Transverse colon (tissue), 4 donors: ENCODE measurements at regions not wholly inside any gene's neighbourhood (a gene's known extent, or its start where the extent isn't known, plus 50 kb on each side); places are given as distances from the start of the nearest gene placed in this dataset.

Experiments used
- DNase-seq: peaks from one replicate; pipeline ENCODE4 v3.0.0-alpha.2; 2019
- H3K27ac ChIP-seq, 4 donors: fragments of 200-600 bp; sonication (generic); 2 replicates each; pipeline ENCODE4 v1.5.1; 2016 to 2018; ENCODE audit warnings: inconsistent platforms in 4 of 4
- H3K27me3 ChIP-seq: fragments of 200-600 bp; sonication (generic); 2 replicates; pipeline ENCODE4 v1.5.1; 2017; ENCODE audit warnings: inconsistent platforms
- H3K36me3 ChIP-seq, 4 donors: fragments of 200-600 bp; sonication (generic); 2 replicates each; pipeline ENCODE4 v1.5.1; 2017 to 2019; ENCODE audit warnings: inconsistent platforms in 4 of 4
- H3K4me1 ChIP-seq, 4 donors: fragments of 200-600 bp; sonication (generic); 2 replicates each; pipeline ENCODE4 v1.5.1; 2017 to 2020; ENCODE audit warnings: inconsistent platforms in 4 of 4
- H3K4me3 ChIP-seq, 4 donors: fragments of 200-600 bp; sonication (generic); 1 replicate in 1 of 4; 2 replicates in 3 of 4; pipeline versions ENCODE4 v1.5.1 to v1.6.1; 2017 to 2019; ENCODE audit warnings: inconsistent platforms in 4 of 4
- H3K9me3 ChIP-seq, 2 donors: fragments of 200-600 bp; sonication (generic); 2 replicates each; pipeline ENCODE4 v1.5.1; 2017 to 2019; ENCODE audit warnings: inconsistent platforms in 2 of 2
- EP300 ChIP-seq: sonication (generic); formaldehyde crosslinking; IDR thresholded peaks from one replicate; pipeline ENCODE4 v1.6.1; 2017; ENCODE audit warnings: antibody characterized with exemption, low read depth
- POLR2A ChIP-seq: fragments of 450-650 bp; IDR thresholded peaks from one replicate; pipeline ENCODE4 v1.6.1; 2016; ENCODE audit warnings: antibody characterized with exemption, mild to moderate bottlenecking, moderate library complexity
- POLR2AphosphoS5 ChIP-seq, 3 donors: sonication (generic); formaldehyde crosslinking; IDR thresholded peaks; one replicate each; pipeline ENCODE4 v1.6.1; 2016; ENCODE audit warnings: antibody characterized with exemption in 3 of 3
- WGBS, 2 donors: methylation state at CpG; one replicate each; pipeline ENCODE4 v1.1.5; 2018; ENCODE audit warnings: low coverage in 1 of 2; 5-methylcytosine and 5-hydroxymethylcytosine counted together
- in situ Hi-C, 4 donors: fragments of 200-750 bp; cut with MboI; loops; one replicate each; pipeline versions ENCODE4 v1.15.0 to v1.15.1; 2017; ENCODE audit warnings: low sequenced_read_pairs in 3 of 4, low pct_ligation_motif_present in 1 of 4, low pct_unique_long_range_greater_than_20kb in 1 of 4
- intact Hi-C: fragments of 100-400 bp; cut with DNase I; formaldehyde crosslinking; loops from one replicate; pipeline ENCODE4 v1.15.1; 2023; ENCODE audit warnings: low total_unique reads
- TF ChIP-seq, protein P1 (sequence below), 5 experiments: fragments of 200-600 bp in 3 of 5; fragments of 450-650 bp in 2 of 5; sonication (generic) in 3 of 5; IDR thresholded peaks; 1 replicate in 2 of 5; 2 replicates in 3 of 5; pipeline ENCODE4 v1.5.1; 2016 to 2017; ENCODE audit warnings: antibody characterized with exemption in 5 of 5, inconsistent platforms in 3 of 5, mild to moderate bottlenecking in 2 of 5, moderate library complexity in 1 of 5

- DNase-seq: no peak
- Histone ChIP-seq H3K4me1 (no peaks in the 10 kb centered on the region), H3K36me3 (no peaks in the 10 kb centered on the region), H3K4me3 (no peak overlapping the region), H3K9me3 (no peaks in the 10 kb centered on the region), H3K27ac (no peak overlapping the region), H3K27me3 (no peaks in the 10 kb centered on the region)
- intact Hi-C loops: no loop called here
- in situ Hi-C loops: no loop called here
- TF ChIP-seq, protein P1, sequence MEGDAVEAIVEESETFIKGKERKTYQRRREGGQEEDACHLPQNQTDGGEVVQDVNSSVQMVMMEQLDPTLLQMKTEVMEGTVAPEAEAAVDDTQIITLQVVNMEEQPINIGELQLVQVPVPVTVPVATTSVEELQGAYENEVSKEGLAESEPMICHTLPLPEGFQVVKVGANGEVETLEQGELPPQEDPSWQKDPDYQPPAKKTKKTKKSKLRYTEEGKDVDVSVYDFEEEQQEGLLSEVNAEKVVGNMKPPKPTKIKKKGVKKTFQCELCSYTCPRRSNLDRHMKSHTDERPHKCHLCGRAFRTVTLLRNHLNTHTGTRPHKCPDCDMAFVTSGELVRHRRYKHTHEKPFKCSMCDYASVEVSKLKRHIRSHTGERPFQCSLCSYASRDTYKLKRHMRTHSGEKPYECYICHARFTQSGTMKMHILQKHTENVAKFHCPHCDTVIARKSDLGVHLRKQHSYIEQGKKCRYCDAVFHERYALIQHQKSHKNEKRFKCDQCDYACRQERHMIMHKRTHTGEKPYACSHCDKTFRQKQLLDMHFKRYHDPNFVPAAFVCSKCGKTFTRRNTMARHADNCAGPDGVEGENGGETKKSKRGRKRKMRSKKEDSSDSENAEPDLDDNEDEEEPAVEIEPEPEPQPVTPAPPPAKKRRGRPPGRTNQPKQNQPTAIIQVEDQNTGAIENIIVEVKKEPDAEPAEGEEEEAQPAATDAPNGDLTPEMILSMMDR (IDR thresholded peaks at IDR 0.05): no peak
- TF ChIP-seq EP300: no peak
- no peak for TF ChIP-seq POLR2AphosphoS5 (IDR thresholded peaks at IDR 0.05)
- TF ChIP-seq POLR2A: no peak
- 74 to 79% methylated on average over 7 of the region's 7 CpGs for WGBS, 2 donors
These were observed 376.5 kb downstream of the UQCRFS1 start for GRCh38 chr19:28836421-28836820.

GRCh38 chr19:28834996-28835395 is 378.0 kb downstream of the UQCRFS1 start:
- intact Hi-C loops: no loop called here
- 55 to 59% methylated on average over 3 of the region's 3 CpGs for WGBS, 2 donors
- H3K27me3 ChIP-seq: no peaks in the 10 kb centered on the region

GRCh38 chr19:28831462-28831861 is 381.5 kb downstream of the UQCRFS1 start:
- in situ Hi-C loops: no loop called here
- Histone ChIP-seq H3K4me1 (no peaks in the 10 kb centered on the region), H3K4me3 (no peak overlapping the region), H3K27ac (no peak overlapping the region), H3K9me3 (no peaks in the 10 kb centered on the region), H3K27me3 (no peaks in the 10 kb centered on the region), H3K36me3 (no peaks in the 10 kb centered on the region)
- no peak for TF ChIP-seq POLR2A
- TF ChIP-seq, protein P1 (IDR thresholded peaks at IDR 0.05): no peak
- TF ChIP-seq POLR2AphosphoS5 (IDR thresholded peaks at IDR 0.05): no peak
- no peak for TF ChIP-seq EP300
- DNase-seq: no peak
- intact Hi-C loops: no loop called here
- 89% methylated on average over 5 of the region's 5 CpGs; no CpG with 5 or more reads in 1 of the 2 donors for WGBS, 2 donors

More at GRCh38 chr19:28834996-28835395, 378.0 kb downstream of the UQCRFS1 start:
- TF ChIP-seq POLR2A (no peak), EP300 (no peak), POLR2AphosphoS5 (IDR thresholded peaks at IDR 0.05) (no peak)
- TF ChIP-seq, protein P1 (IDR thresholded peaks at IDR 0.05): no peak
- Histone ChIP-seq H3K4me1 (no peaks in the 10 kb centered on the region), H3K9me3 (no peaks in the 10 kb centered on the region), H3K36me3 (no peaks in the 10 kb centered on the region), H3K27ac (no peak overlapping the region), H3K4me3 (no peak overlapping the region)
- in situ Hi-C loops: no loop called here
- DNase-seq: no peak

DNA sequence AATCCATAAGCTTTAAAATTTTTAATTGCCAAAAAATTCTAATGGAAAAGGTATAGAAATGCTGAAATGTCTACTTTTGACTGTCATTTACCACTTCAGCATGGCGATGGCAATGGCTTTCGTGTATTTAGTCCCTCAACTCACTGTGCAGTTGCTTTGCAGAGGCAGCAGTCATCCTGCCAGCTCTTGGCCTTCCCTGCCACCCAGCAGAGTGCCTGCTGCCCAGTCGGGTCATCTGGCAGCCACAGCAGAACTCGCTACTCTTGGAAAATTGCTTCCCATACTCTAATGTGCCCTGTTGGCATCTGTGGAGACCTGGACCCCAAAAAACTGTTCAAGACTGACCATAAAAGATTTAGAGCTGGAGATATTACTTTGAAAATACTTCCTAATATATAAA is 383.2 kb downstream of the UQCRFS1 start:
- in situ Hi-C loops (no loop called here), intact Hi-C loops (no loop called here)
- Histone ChIP-seq H3K36me3 (no peaks in the 10 kb centered on the region), H3K27ac (no peak overlapping the region), H3K4me1 (no peaks in the 10 kb centered on the region), H3K9me3 (no peaks in the 10 kb centered on the region), H3K4me3 (no peak overlapping the region), H3K27me3 (no peaks in the 10 kb centered on the region)
- 66 to 86% methylated on average over 3 to 4 of the region's 4 CpGs for WGBS, 2 donors
- no peak for DNase-seq
- TF ChIP-seq, protein P1 (IDR thresholded peaks at IDR 0.05): no peak
- TF ChIP-seq POLR2AphosphoS5 (IDR thresholded peaks at IDR 0.05) (no peak), EP300 (no peak), POLR2A (no peak)
